Natural killer cell (primary cell): ENCODE measurements at regions not wholly inside any gene's neighbourhood (a gene's known extent, or its start where the extent isn't known, plus 50 kb on each side); places are given as distances from the start of the nearest gene placed in this dataset.
A peak's percentile ranks its signal among the peaks of the same experiment; 100 is the strongest.

ENCODE experiments used
- ATAC-seq, 3 donors: fragments of 150-1000 bp in 2 of 3; fragments of 200-7000 bp in 1 of 3; cut with Tn5 transposase; 1 replicate in 1 of 3; 2 replicates in 2 of 3; pipeline ENCODE4 v1.10.0; 2021; ENCODE audit warnings: mild to moderate bottlenecking in 2 of 3, moderate library complexity in 2 of 3
- DNase-seq, 2 donors: peaks; one replicate each; pipeline versions ENCODE4 v3.0.0 to v3.0.0-alpha.2; 2013 to 2021; ENCODE audit warnings: mixed read lengths in 1 of 2
- H3K27ac ChIP-seq: one replicate; pipeline ENCODE4 v1.5.1; 2013; ENCODE audit warnings: mild to moderate bottlenecking, low read length
- H3K27me3 ChIP-seq: one replicate; pipeline ENCODE4 v1.6.1; 2013; ENCODE audit warnings: low read length; ENCODE audit not compliant: control insufficient read depth, insufficient read depth
- H3K36me3 ChIP-seq: one replicate; pipeline ENCODE4 v1.6.1; 2013; ENCODE audit warnings: low read length; ENCODE audit not compliant: control insufficient read depth, insufficient read depth
- H3K4me1 ChIP-seq: one replicate; pipeline ENCODE4 v1.6.1; 2013; ENCODE audit warnings: low read length; ENCODE audit not compliant: control insufficient read depth, insufficient read depth
- H3K4me3 ChIP-seq: one replicate; pipeline ENCODE4 v1.5.1; 2013; ENCODE audit warnings: low read length
- H3K9me3 ChIP-seq: one replicate; pipeline ENCODE4 v1.6.1; 2013; ENCODE audit warnings: low read length; ENCODE audit not compliant: control insufficient read depth, insufficient read depth
- H3K27ac Mint-ChIP-seq, 2 donors: one replicate each; pipeline ENCODE4 v1.8.0; 2022; ENCODE audit warnings: mild to moderate bottlenecking in 2 of 2, mixed read lengths in 2 of 2, moderate library complexity in 1 of 2
- H3K27me3 Mint-ChIP-seq, 2 donors: one replicate each; pipeline ENCODE4 v1.8.0; 2022; ENCODE audit warnings: low read depth in 2 of 2, mixed read lengths in 2 of 2
- H3K36me3 Mint-ChIP-seq: one replicate; pipeline ENCODE4 v1.8.0; 2022; ENCODE audit warnings: mixed read lengths
- H3K4me1 Mint-ChIP-seq, 2 donors: one replicate each; pipeline ENCODE4 v1.8.0; 2022; ENCODE audit warnings: mixed read lengths in 2 of 2
- H3K4me3 Mint-ChIP-seq: one replicate; pipeline ENCODE4 v1.8.0; 2022; ENCODE audit warnings: mild to moderate bottlenecking, moderate library complexity, mixed read lengths
- H3K9me3 Mint-ChIP-seq, 2 donors: one replicate each; pipeline ENCODE4 v1.8.0; 2022; ENCODE audit warnings: mixed read lengths in 2 of 2
- CTCF ChIP-seq: fragments of 200-600 bp; IDR thresholded peaks from one replicate; pipeline ENCODE4 v1.8.0; 2022; ENCODE audit warnings: antibody characterized with exemption
- WGBS: methylation state at CpG from one replicate; pipeline ENCODE4 v1.1.7; 2013; ENCODE audit warnings: missing lambda C conversion rate; ENCODE audit not compliant: insufficient coverage; 5-methylcytosine and 5-hydroxymethylcytosine counted together
- intact Hi-C: fragments of 100-400 bp; cut with micrococcal nuclease; formaldehyde crosslinking; loops from one replicate; pipeline ENCODE4 v1.14.2; 2022

DNA sequence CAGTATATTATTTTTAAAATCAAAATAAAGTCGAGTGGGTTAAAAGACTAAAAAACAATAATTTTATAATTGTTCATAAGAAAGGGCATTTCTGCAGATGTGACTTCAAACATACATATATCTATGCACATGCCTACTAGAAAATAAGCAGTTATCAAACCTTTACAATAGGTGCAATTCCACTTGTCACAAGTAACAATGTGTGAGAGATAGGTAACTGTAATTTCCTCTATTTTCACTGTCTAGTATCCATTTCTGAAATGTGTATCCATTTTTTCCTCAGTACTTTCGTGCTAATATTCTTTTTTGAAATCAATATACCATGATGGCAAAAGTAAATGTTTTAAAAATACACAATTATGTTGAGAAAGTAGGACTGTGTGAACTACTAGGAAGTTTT lies 96.9 kb upstream of the GNAI1 start:
- WGBS, result no CpG with 5 or more reads among the region's 2 CpGs
- no peaks in the 10 kb centered on the region for H3K4me1 ChIP-seq
- DNase-seq (no peak), ATAC-seq (no peak)
- Mint-ChIP-seq H3K4me1 (no peaks in the 10 kb centered on the region), H3K4me3 (no peak overlapping the region), H3K9me3 (peaks cover 7% of the 10 kb centered on the region in 2 donors), H3K36me3 (no peaks in the 10 kb centered on the region), H3K27me3 (no peaks in the 10 kb centered on the region), H3K27ac (no peak overlapping the region)
- TF ChIP-seq CTCF, result no peak
- no peaks in the 10 kb centered on the region for H3K36me3 ChIP-seq
- no peaks in the 10 kb centered on the region for H3K27me3 ChIP-seq
- no peak overlapping the region for H3K4me3 ChIP-seq
- no peak overlapping the region for H3K27ac ChIP-seq
- intact Hi-C loops, result no loop called here
- H3K9me3 ChIP-seq, result no peaks in the 10 kb centered on the region

GRCh38 chr7:80036107-80036506 lies 98.5 kb upstream of the GNAI1 start:
- DNase-seq, result no peak
- Mint-ChIP-seq H3K9me3 (peaks cover 7% of the 10 kb centered on the region in 2 donors), H3K36me3 (no peaks in the 10 kb centered on the region), H3K4me3 (no peak overlapping the region), H3K27ac (no peak overlapping the region), H3K4me1 (no peaks in the 10 kb centered on the region), H3K27me3 (no peaks in the 10 kb centered on the region)
- H3K4me1 ChIP-seq, result no peaks in the 10 kb centered on the region
- 75% methylated on average over 2 of the region's 2 CpGs for WGBS
- intact Hi-C loops, result no loop called here
- no peak overlapping the region for H3K27ac ChIP-seq
- H3K27me3 ChIP-seq, result no peaks in the 10 kb centered on the region
- H3K36me3 ChIP-seq, result no peaks in the 10 kb centered on the region
- no peaks in the 10 kb centered on the region for H3K9me3 ChIP-seq
- no peak for ATAC-seq
- no peak for TF ChIP-seq CTCF
- no peak overlapping the region for H3K4me3 ChIP-seq

DNA sequence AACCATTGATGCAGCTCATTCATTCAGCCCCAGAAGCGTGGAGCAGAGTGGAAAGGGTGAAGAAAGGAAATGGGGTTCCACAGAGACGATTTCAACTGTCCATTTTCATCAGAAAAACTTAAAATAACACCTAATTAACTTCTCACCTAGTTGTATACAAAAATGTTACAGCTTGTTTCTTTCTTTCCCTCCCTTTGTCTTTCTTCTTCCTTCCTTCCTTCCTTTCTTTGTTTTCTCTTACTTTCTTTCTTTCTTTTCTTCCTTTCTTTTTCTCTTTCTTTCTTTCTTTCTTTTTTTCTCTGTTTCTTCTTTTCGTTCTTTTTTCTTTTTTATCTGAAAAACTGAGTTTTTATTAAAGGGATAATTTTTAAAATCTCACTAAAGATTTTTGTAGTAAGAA lies 105.9 kb upstream of the GNAI1 start:
- Histone ChIP-seq H3K4me1 (no peaks in the 10 kb centered on the region), H3K36me3 (no peaks in the 10 kb centered on the region), H3K9me3 (no peaks in the 10 kb centered on the region), H3K27ac (no peak overlapping the region), H3K27me3 (no peaks in the 10 kb centered on the region), H3K4me3 (no peak overlapping the region)
- Mint-ChIP-seq H3K36me3 (no peaks in the 10 kb centered on the region), H3K27me3 (no peaks in the 10 kb centered on the region), H3K4me3 (no peak overlapping the region), H3K9me3 (peaks cover 2 to 3% of the 10 kb centered on the region in 2 donors), H3K4me1 (no peaks in the 10 kb centered on the region), H3K27ac (no peak overlapping the region)
- DNase-seq (no peak), ATAC-seq (no peak)
- intact Hi-C loops, result no loop called here
- WGBS, result 53% methylated on average over 2 of the region's 3 CpGs
- TF ChIP-seq CTCF, result no peak

DNA sequence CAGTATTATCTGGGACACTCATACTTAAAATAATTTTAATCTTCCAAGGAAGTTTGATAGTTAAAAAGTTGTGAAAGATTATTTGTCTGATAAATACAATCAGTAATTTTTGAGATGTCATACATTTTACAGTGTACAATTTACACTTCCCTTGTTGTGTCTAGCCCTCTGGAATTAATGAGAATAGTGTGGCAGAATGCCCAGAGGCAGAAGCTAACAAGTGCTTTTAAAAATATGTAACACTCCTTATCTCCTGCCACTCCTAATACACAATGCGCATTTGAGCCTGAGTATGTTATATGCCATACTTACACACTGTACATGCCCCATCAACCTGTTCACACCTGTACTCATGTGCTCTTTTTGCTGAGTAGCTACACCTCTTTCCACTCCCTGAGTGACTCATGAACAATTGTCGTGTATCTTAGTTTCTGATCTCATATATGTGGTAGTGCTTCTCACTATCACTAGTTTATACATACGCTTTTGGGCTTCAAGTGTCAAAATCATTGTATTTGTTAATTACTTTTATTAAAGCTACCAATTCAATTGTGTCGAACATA lies 106.9 kb upstream of the GNAI1 start:
- WGBS, result 100% methylated on average over 1 of the region's 4 CpGs
- no peak overlapping the region for H3K27ac Mint-ChIP-seq
- H3K4me3 ChIP-seq, result no peak overlapping the region
- no peak for TF ChIP-seq CTCF
- H3K36me3 Mint-ChIP-seq, result no peaks in the 10 kb centered on the region
- H3K4me1 Mint-ChIP-seq, result no peaks in the 10 kb centered on the region
- H3K4me1 ChIP-seq, result no peaks in the 10 kb centered on the region
- ATAC-seq (peak in 1 of 3 donors; percentile 39), DNase-seq (no peak)
- H3K27me3 Mint-ChIP-seq, result no peaks in the 10 kb centered on the region
- no peaks in the 10 kb centered on the region for H3K36me3 ChIP-seq
- H3K27ac ChIP-seq, result no peak overlapping the region
- intact Hi-C loops, result no loop called here
- H3K9me3 Mint-ChIP-seq, result peaks cover 7 to 9% of the 10 kb centered on the region in 2 donors
- H3K4me3 Mint-ChIP-seq, result no peak overlapping the region
- no peaks in the 10 kb centered on the region for H3K9me3 ChIP-seq
- H3K27me3 ChIP-seq, result no peaks in the 10 kb centered on the region
